ENCODE measurements at regions not wholly inside any gene's neighbourhood (a gene's known extent, or its start where the extent isn't known, plus 50 kb on each side); places are given as distances from the start of the nearest gene placed in this dataset.

GRCh38 chr18:25935356-25935755 lies 155.1 kb downstream of the SS18 start:
- H3K27me3 ChIP-seq (ENCODE audit: low read length) = peaks cover 79% of the 10 kb centered on the region
- H2AFZ ChIP-seq (ENCODE audit: low read length) = no peak overlapping the region
- H3K9me2 ChIP-seq (replicated peaks; ENCODE audit: low read length) = no peaks in the 10 kb centered on the region
- no peak overlapping the region for H3K4me2 ChIP-seq (ENCODE audit: low read length)
- no peak overlapping the region for H3K9ac ChIP-seq (ENCODE audit: low read length)
- POLR2A ChIA-PET (ENCODE audit: unreplicated experiment) = no interaction called here
- DNase-seq = no peak
- no TSS peak for BruUV-seq (replicated peaks)
- H3K4me1 ChIP-seq (ENCODE audit: insufficient read depth, low read length) = no peaks in the 10 kb centered on the region
- H3K27ac ChIP-seq (ENCODE audit: low read length) = no peak overlapping the region
- H3K9me3 ChIP-seq (ENCODE audit: low read length) = no peaks in the 10 kb centered on the region
- no peaks in the 10 kb centered on the region for H3F3A ChIP-seq (ENCODE audit: low read length, unreplicated experiment)
- no peaks in the 10 kb centered on the region for H3K36me3 ChIP-seq (ENCODE audit: low read depth, low read length)
- TF ChIP-seq, protein P1, sequence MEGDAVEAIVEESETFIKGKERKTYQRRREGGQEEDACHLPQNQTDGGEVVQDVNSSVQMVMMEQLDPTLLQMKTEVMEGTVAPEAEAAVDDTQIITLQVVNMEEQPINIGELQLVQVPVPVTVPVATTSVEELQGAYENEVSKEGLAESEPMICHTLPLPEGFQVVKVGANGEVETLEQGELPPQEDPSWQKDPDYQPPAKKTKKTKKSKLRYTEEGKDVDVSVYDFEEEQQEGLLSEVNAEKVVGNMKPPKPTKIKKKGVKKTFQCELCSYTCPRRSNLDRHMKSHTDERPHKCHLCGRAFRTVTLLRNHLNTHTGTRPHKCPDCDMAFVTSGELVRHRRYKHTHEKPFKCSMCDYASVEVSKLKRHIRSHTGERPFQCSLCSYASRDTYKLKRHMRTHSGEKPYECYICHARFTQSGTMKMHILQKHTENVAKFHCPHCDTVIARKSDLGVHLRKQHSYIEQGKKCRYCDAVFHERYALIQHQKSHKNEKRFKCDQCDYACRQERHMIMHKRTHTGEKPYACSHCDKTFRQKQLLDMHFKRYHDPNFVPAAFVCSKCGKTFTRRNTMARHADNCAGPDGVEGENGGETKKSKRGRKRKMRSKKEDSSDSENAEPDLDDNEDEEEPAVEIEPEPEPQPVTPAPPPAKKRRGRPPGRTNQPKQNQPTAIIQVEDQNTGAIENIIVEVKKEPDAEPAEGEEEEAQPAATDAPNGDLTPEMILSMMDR (conservative IDR thresholded peaks at IDR 0.05; ENCODE audit: low read depth, low read length) = no peak
- CTCF ChIA-PET = no interaction called here
- H4K20me1 ChIP-seq (ENCODE audit: low read length) = no peaks in the 10 kb centered on the region
- H3K4me3 ChIP-seq (ENCODE audit: low read length) = no peak overlapping the region
- ATAC-seq = no peak
- no peaks in the 10 kb centered on the region for H3K79me2 ChIP-seq (ENCODE audit: low read length)
- intact Hi-C loops (cut with micrococcal nuclease) = no loop called here

DNA sequence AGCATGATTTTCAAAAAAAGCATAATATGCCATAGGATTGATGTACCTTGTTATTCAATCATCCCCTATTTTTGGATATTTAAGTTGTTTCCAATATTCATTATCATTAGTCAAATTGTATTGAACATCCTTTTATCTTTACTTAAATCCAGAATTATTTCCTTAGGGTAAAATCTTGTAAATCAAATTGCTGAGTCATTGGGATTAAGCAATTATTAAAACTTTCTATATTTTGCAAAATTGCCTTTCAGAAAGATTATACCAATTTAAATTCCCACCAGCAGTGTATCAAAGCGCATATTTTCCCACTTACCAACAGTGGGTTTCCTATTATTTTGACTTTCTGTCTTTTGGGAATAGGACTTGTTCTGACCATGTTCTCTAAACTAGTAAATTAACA lies 159.3 kb downstream of the SS18 start:
- ChIA-PET CTCF (no interaction called here), POLR2A (ENCODE audit: unreplicated experiment) (no interaction called here)
- Histone ChIP-seq H2AFZ (ENCODE audit: low read length) (no peak overlapping the region), H3K4me1 (ENCODE audit: insufficient read depth, low read length) (no peaks in the 10 kb centered on the region), H3K9me3 (ENCODE audit: low read length) (no peaks in the 10 kb centered on the region), H3F3A (ENCODE audit: low read length, unreplicated experiment) (no peaks in the 10 kb centered on the region), H3K4me3 (ENCODE audit: low read length) (no peak overlapping the region), H3K27ac (ENCODE audit: low read length) (no peak overlapping the region), H3K36me3 (ENCODE audit: low read depth, low read length) (no peaks in the 10 kb centered on the region), H3K79me2 (ENCODE audit: low read length) (no peaks in the 10 kb centered on the region), H3K27me3 (ENCODE audit: low read length) (peaks cover 76% of the 10 kb centered on the region), H3K4me2 (ENCODE audit: low read length) (no peak overlapping the region), H3K9ac (ENCODE audit: low read length) (no peak overlapping the region), H3K9me2 (replicated peaks; ENCODE audit: low read length) (no peaks in the 10 kb centered on the region), H4K20me1 (ENCODE audit: low read length) (no peaks in the 10 kb centered on the region)
- no peak for ATAC-seq
- intact Hi-C loops (cut with micrococcal nuclease) = no loop called here
- no TSS peak for BruUV-seq (replicated peaks)
- TF ChIP-seq EZH2 (IDR thresholded peaks at IDR 0.05; ENCODE audit: low read length, unreplicated experiment) (no peak), EZH2phosphoT487 (IDR thresholded peaks at IDR 0.05; ENCODE audit: borderline replicate concordance, low read length) (no peak)
- TF ChIP-seq, protein P1 (conservative IDR thresholded peaks at IDR 0.05; ENCODE audit: low read depth, low read length) = no peak
- no peak for DNase-seq

DNA sequence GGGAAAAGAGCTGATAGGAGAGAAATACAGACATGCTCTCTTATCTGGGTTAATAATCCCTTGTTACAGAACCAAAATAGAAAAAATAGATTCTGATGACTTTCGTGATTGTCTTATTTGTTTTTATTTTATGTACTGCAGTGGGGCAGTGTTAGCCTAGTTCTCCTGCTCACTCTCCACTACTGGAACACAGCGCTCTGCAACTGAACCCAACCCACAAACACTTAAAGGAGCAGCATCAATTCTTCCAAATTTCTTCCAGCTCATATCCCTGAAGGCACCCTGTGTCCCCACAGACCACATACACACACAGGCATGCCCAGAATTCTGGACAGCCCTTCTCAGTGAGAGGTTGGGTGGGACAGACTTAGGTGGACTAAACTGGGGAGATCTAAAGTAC lies 160.6 kb downstream of the SS18 start:
- CTCF ChIA-PET = no interaction called here
- intact Hi-C loops (cut with micrococcal nuclease) = no loop called here

More for the DNA sequence above, 160.6 kb downstream of the SS18 start:
- Histone ChIP-seq H3K4me2 (ENCODE audit: low read length) (no peak overlapping the region), H3K79me2 (ENCODE audit: low read length) (no peaks in the 10 kb centered on the region), H4K20me1 (ENCODE audit: low read length) (no peaks in the 10 kb centered on the region), H2AFZ (ENCODE audit: low read length) (no peak overlapping the region), H3K27me3 (ENCODE audit: low read length) (peaks cover 69% of the 10 kb centered on the region), H3K36me3 (ENCODE audit: low read depth, low read length) (no peaks in the 10 kb centered on the region), H3K4me1 (ENCODE audit: insufficient read depth, low read length) (no peaks in the 10 kb centered on the region), H3K9ac (ENCODE audit: low read length) (no peak overlapping the region), H3K9me3 (ENCODE audit: low read length) (no peaks in the 10 kb centered on the region), H3K9me2 (replicated peaks; ENCODE audit: low read length) (no peaks in the 10 kb centered on the region), H3K4me3 (ENCODE audit: low read length) (no peak overlapping the region), H3F3A (ENCODE audit: low read length, unreplicated experiment) (no peaks in the 10 kb centered on the region), H3K27ac (ENCODE audit: low read length) (no peak overlapping the region)
- POLR2A ChIA-PET (ENCODE audit: unreplicated experiment) = no interaction called here
- TF ChIP-seq EZH2 (IDR thresholded peaks at IDR 0.05; ENCODE audit: low read length, unreplicated experiment) = no peak
- no peak for TF ChIP-seq EZH2phosphoT487 (IDR thresholded peaks at IDR 0.05; ENCODE audit: borderline replicate concordance, low read length)
- no peak for ATAC-seq
- no peak for DNase-seq
- BruUV-seq (replicated peaks) = no TSS peak
